Glutamatergic neuron (in vitro differentiated cells): ENCODE measurements at regions not wholly inside any gene's neighbourhood (a gene's known extent, or its start where the extent isn't known, plus 50 kb on each side); places are given as distances from the start of the nearest gene placed in this dataset.

Experiments
- DNase-seq: peaks from one replicate; pipeline ENCODE4 v3.0.0; 2022
- H3K27ac Mint-ChIP-seq: one replicate; pipeline ENCODE4 v1.8.0; 2020; ENCODE audit warnings: mild to moderate bottlenecking, mixed read lengths, inconsistent platforms; ENCODE audit not compliant: unreplicated experiment
- H3K27me3 Mint-ChIP-seq: one replicate; pipeline ENCODE4 v1.8.0; 2020; ENCODE audit warnings: mild to moderate bottlenecking, moderate library complexity, mixed read lengths, inconsistent platforms; ENCODE audit not compliant: unreplicated experiment
- H3K36me3 Mint-ChIP-seq: one replicate; pipeline ENCODE4 v1.8.0; 2020; ENCODE audit warnings: mild to moderate bottlenecking, mixed read lengths, inconsistent platforms; ENCODE audit not compliant: unreplicated experiment
- H3K4me1 Mint-ChIP-seq: one replicate; pipeline ENCODE4 v1.8.0; 2020; ENCODE audit warnings: mild to moderate bottlenecking, low read depth, mixed read lengths, inconsistent platforms; ENCODE audit not compliant: unreplicated experiment
- H3K4me3 Mint-ChIP-seq: one replicate; pipeline ENCODE4 v1.8.0; 2020; ENCODE audit warnings: mild to moderate bottlenecking, mixed read lengths, inconsistent platforms; ENCODE audit not compliant: unreplicated experiment
- H3K9me3 Mint-ChIP-seq: one replicate; pipeline ENCODE4 v1.8.0; 2020; ENCODE audit warnings: mild to moderate bottlenecking, moderate library complexity, mixed read lengths, inconsistent platforms; ENCODE audit not compliant: unreplicated experiment
- TF ChIP-seq, protein P1 (sequence below): fragments of 200-600 bp; sonication (generic); IDR thresholded peaks from one replicate; pipeline ENCODE4 v1.5.0; 2021; ENCODE audit not compliant: partially characterized antibody, unreplicated experiment

DNA sequence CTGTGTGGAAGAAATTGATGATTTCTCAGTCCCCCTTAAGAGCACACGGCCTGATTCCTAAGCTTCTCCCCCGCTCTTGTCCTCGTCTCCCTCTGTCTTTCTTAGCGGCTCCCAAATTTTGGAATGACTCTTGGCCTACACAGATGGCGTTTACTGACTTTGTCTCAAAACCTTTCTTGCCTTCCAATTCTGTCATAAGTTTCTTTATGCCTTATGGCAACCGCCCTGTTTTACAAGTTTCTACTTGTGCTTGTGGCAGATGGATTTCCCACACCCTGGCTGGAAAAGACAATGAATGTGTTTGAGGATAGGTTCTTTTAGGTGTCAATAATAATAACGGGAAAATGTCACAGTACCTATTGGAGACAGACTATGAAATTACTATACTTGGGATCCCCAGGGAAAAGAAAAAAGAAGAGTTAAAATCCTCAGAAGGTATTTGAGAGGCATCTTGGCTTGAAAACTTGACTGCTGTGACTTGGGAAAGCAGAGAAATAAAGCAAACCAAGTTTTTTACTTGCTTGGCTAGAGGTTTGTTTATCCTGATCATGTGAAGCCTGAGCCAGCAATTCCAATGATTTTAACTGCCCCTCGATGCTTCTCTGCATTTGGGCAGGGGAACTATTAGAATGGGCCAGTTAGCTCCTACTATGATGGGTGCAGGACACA lies 276.4 kb downstream of the HRH4 start:
- Mint-ChIP-seq H3K36me3 (no peaks in the 10 kb centered on the region), H3K27ac (no peak overlapping the region), H3K9me3 (no peaks in the 10 kb centered on the region), H3K4me1 (no peaks in the 10 kb centered on the region), H3K4me3 (no peak overlapping the region), H3K27me3 (no peaks in the 10 kb centered on the region)
- DNase-seq: no peak
- TF ChIP-seq, protein P1, sequence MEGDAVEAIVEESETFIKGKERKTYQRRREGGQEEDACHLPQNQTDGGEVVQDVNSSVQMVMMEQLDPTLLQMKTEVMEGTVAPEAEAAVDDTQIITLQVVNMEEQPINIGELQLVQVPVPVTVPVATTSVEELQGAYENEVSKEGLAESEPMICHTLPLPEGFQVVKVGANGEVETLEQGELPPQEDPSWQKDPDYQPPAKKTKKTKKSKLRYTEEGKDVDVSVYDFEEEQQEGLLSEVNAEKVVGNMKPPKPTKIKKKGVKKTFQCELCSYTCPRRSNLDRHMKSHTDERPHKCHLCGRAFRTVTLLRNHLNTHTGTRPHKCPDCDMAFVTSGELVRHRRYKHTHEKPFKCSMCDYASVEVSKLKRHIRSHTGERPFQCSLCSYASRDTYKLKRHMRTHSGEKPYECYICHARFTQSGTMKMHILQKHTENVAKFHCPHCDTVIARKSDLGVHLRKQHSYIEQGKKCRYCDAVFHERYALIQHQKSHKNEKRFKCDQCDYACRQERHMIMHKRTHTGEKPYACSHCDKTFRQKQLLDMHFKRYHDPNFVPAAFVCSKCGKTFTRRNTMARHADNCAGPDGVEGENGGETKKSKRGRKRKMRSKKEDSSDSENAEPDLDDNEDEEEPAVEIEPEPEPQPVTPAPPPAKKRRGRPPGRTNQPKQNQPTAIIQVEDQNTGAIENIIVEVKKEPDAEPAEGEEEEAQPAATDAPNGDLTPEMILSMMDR: no peak

- Mint-ChIP-seq H3K27me3 (no peaks in the 10 kb centered on the region), H3K4me3 (no peak overlapping the region), H3K36me3 (no peaks in the 10 kb centered on the region), H3K27ac (no peak overlapping the region), H3K9me3 (no peaks in the 10 kb centered on the region), H3K4me1 (no peaks in the 10 kb centered on the region)
- DNase-seq: no peak
- TF ChIP-seq, protein P1: no peak
Measured at GRCh38 chr18:24740829-24741228, 280.4 kb downstream of the HRH4 start.

DNA sequence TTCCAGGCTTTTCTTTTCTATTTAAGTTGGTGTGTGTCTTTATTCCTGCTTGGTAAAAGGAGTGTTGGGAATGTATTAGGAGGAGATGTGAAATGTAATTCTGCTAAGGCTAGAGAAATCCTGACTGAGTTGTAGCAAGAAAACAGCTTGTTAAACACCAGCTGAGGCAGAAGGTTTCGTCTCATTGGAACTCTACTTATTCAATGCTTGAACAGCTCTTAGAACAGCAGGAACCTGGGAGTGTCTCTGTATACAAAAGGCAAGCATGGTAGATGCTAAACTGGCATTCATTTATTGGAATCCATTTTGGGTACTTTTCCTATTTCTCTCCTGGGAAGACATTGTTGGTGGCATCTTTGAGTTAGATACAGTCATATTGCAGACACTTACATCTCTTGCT lies 280.9 kb downstream of the HRH4 start:
- TF ChIP-seq, protein P1: no peak
- Mint-ChIP-seq H3K4me3 (no peak overlapping the region), H3K36me3 (no peaks in the 10 kb centered on the region), H3K27ac (no peak overlapping the region), H3K9me3 (no peaks in the 10 kb centered on the region), H3K27me3 (no peaks in the 10 kb centered on the region), H3K4me1 (no peaks in the 10 kb centered on the region)
- DNase-seq: no peak

- TF ChIP-seq, protein P1: no peak
- H3K9me3 Mint-ChIP-seq: no peaks in the 10 kb centered on the region
- H3K4me1 Mint-ChIP-seq: no peaks in the 10 kb centered on the region
- H3K27me3 Mint-ChIP-seq: no peaks in the 10 kb centered on the region
- no peak overlapping the region for H3K27ac Mint-ChIP-seq
- peaks cover 8% of the 10 kb centered on the region for H3K36me3 Mint-ChIP-seq
- H3K4me3 Mint-ChIP-seq: no peak overlapping the region
- DNase-seq: no peak
Measured at GRCh38 chr18:24741965-24742724, 281.7 kb downstream of the HRH4 start.
